ENCODE measurements at regions not wholly inside any gene's neighbourhood (a gene's known extent, or its start where the extent isn't known, plus 50 kb on each side); places are given as distances from the start of the nearest gene placed in this dataset.
"Not testable (repeated sequence)": the region's sequence is repeated elsewhere in the genome, so short reads cannot be mapped to it uniquely, and the experiment has no call there.

DNA sequence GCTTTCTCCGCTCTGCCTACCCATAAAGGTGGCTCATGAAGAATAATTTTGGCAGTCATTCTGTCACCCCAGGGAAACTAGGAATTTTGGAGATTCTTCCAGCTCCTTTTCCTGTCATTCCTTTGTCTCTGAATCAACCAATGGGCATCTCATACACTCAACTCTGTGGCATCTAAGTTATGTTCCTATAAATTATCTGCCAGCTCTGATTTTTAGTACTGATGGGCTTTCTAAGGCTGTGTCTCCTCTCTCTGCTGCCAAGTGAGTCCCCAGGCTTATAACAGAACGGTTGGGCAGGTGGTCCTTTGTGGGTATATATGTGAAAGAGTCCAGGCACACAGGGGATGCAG, 226.8 kb downstream of the NMUR2 start:
- no peaks in the 10 kb centered on the region for H3K4me1 Mint-ChIP-seq (ENCODE audit: low read depth, unreplicated experiment)
- H3K36me3 Mint-ChIP-seq (ENCODE audit: unreplicated experiment): peaks cover 17% of the 10 kb centered on the region
- H3K9me3 Mint-ChIP-seq (ENCODE audit: unreplicated experiment): peaks cover 2% of the 10 kb centered on the region
- H3K27me3 Mint-ChIP-seq (ENCODE audit: unreplicated experiment): peaks cover 2% of the 10 kb centered on the region
- H3K27ac Mint-ChIP-seq (ENCODE audit: unreplicated experiment): peak overlapping the region; percentile 4
- H3K4me3 Mint-ChIP-seq (ENCODE audit: unreplicated experiment): no peak overlapping the region
- no peak for DNase-seq
- TF ChIP-seq, protein P1, sequence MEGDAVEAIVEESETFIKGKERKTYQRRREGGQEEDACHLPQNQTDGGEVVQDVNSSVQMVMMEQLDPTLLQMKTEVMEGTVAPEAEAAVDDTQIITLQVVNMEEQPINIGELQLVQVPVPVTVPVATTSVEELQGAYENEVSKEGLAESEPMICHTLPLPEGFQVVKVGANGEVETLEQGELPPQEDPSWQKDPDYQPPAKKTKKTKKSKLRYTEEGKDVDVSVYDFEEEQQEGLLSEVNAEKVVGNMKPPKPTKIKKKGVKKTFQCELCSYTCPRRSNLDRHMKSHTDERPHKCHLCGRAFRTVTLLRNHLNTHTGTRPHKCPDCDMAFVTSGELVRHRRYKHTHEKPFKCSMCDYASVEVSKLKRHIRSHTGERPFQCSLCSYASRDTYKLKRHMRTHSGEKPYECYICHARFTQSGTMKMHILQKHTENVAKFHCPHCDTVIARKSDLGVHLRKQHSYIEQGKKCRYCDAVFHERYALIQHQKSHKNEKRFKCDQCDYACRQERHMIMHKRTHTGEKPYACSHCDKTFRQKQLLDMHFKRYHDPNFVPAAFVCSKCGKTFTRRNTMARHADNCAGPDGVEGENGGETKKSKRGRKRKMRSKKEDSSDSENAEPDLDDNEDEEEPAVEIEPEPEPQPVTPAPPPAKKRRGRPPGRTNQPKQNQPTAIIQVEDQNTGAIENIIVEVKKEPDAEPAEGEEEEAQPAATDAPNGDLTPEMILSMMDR (IDR thresholded peaks at IDR 0.05; ENCODE audit: partially characterized antibody, unreplicated experiment): no peak

DNA sequence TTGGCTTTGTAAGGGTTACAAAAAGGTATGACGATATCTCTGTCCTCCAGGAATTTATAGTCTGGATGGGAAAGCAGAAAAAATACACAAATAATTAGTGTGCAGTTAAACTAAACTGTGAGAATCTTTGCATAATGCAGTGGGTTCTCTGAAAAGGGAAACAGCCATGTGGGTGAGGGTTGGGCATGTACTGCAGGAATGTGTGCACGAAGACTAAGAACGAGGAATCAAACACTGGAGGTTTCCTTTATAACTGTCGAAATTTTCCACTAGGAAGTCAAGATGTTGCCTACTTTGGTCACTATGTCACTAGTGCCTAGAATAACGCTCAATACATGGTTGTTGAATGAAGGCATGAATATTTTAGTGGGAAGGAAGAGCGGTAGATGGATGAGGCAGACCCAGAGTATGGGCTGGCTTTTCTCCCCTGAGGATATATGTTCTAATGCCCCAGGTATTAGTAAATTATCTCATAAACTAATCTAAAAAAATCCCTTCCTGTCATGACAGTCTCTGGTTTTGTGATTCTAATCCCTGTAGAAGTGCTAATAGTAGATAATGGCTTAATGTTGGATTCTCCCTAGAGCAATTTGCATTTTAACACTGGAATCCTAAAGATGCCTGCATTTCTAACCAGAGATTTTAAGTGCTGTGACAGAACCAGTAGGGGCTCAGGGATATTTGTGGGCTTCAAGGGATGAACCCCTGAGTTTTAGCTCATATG, 227.3 kb downstream of the NMUR2 start:
- H3K27me3 Mint-ChIP-seq (ENCODE audit: unreplicated experiment): peaks cover 2% of the 10 kb centered on the region
- H3K27ac Mint-ChIP-seq (ENCODE audit: unreplicated experiment): no peak overlapping the region
- DNase-seq: no peak
- H3K36me3 Mint-ChIP-seq (ENCODE audit: unreplicated experiment): peaks cover 17% of the 10 kb centered on the region
- H3K4me3 Mint-ChIP-seq (ENCODE audit: unreplicated experiment): no peak overlapping the region
- H3K9me3 Mint-ChIP-seq (ENCODE audit: unreplicated experiment): peaks cover 2% of the 10 kb centered on the region
- TF ChIP-seq, protein P1 (IDR thresholded peaks at IDR 0.05; ENCODE audit: partially characterized antibody, unreplicated experiment): no peak
- no peaks in the 10 kb centered on the region for H3K4me1 Mint-ChIP-seq (ENCODE audit: low read depth, unreplicated experiment)

DNA sequence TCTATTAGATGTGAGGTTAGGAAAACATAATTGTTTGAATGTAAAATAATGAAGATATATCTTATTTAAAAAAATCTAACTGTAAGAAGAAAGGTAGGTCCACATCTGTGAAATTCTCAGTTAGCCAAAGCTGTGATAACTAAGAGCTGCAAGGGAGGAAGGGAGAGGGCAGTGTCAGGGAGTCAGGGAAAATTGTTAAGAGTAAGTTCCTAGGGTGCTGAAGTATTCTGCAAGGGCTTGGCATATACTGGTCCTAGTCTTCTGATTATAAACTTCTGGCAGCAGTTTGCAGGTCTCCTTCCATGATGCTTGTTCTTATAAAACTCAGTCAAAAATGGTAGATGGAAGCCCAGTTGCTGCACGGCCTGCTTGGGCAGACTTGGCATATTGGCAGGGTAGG, 233.2 kb downstream of the NMUR2 start:
- no peaks in the 10 kb centered on the region for H3K9me3 Mint-ChIP-seq (ENCODE audit: unreplicated experiment)
- H3K4me3 Mint-ChIP-seq (ENCODE audit: unreplicated experiment): no peak overlapping the region
- no peak for DNase-seq
- H3K4me1 Mint-ChIP-seq (ENCODE audit: low read depth, unreplicated experiment): no peaks in the 10 kb centered on the region
- H3K36me3 Mint-ChIP-seq (ENCODE audit: unreplicated experiment): no peaks in the 10 kb centered on the region
- no peaks in the 10 kb centered on the region for H3K27me3 Mint-ChIP-seq (ENCODE audit: unreplicated experiment)
- TF ChIP-seq, protein P1 (IDR thresholded peaks at IDR 0.05; ENCODE audit: partially characterized antibody, unreplicated experiment): no peak
- H3K27ac Mint-ChIP-seq (ENCODE audit: unreplicated experiment): no peak overlapping the region

DNA sequence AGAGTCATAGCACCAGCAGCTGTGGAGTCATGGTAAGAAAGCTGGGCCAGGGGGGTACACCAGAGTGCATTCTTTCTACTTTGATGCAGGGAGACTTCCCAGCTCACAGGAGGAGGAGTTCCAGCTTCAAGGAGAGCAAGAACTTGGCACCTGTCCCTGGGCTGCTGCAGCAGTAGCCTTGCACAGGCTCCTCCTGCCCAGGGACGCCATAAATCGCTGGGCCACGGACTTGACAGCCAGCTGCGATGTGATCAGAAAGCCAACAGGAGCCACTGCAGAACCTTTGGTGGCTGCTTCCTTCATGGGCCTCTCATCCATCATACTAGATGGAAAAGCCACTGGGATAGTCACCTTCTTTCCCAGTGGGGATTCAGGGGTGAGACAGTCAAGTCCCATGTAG, 234.7 kb downstream of the NMUR2 start:
- DNase-seq: no peak
- TF ChIP-seq, protein P1 (IDR thresholded peaks at IDR 0.05; ENCODE audit: partially characterized antibody, unreplicated experiment): no peak
- Mint-ChIP-seq H3K36me3 (ENCODE audit: unreplicated experiment) (no peaks in the 10 kb centered on the region), H3K27ac (ENCODE audit: unreplicated experiment) (no peak overlapping the region), H3K4me1 (ENCODE audit: low read depth, unreplicated experiment) (no peaks in the 10 kb centered on the region), H3K4me3 (ENCODE audit: unreplicated experiment) (no peak overlapping the region), H3K9me3 (ENCODE audit: unreplicated experiment) (no peaks in the 10 kb centered on the region), H3K27me3 (ENCODE audit: unreplicated experiment) (no peaks in the 10 kb centered on the region)

- Mint-ChIP-seq H3K36me3 (ENCODE audit: unreplicated experiment) (no peaks in the 10 kb centered on the region), H3K9me3 (ENCODE audit: unreplicated experiment) (no peaks in the 10 kb centered on the region), H3K27me3 (ENCODE audit: unreplicated experiment) (no peaks in the 10 kb centered on the region), H3K27ac (ENCODE audit: unreplicated experiment) (no peak overlapping the region), H3K4me3 (ENCODE audit: unreplicated experiment) (no peak overlapping the region), H3K4me1 (ENCODE audit: low read depth, unreplicated experiment) (no peaks in the 10 kb centered on the region)
- DNase-seq: no peak
- TF ChIP-seq, protein P1 (IDR thresholded peaks at IDR 0.05; ENCODE audit: partially characterized antibody, unreplicated experiment): no peak
Observed at GRCh38 chr5:152164860-152165259, 240.2 kb upstream of the GLRA1 start.

GRCh38 chr5:152159894-152160293, 235.2 kb upstream of the GLRA1 start:
- not testable (repeated sequence) for H3K27me3 Mint-ChIP-seq (ENCODE audit: unreplicated experiment); H3K9me3 Mint-ChIP-seq (ENCODE audit: unreplicated experiment)

GRCh38 chr5:152154452-152154851, 229.8 kb upstream of the GLRA1 start:
- not testable (repeated sequence) for H3K27me3 Mint-ChIP-seq (ENCODE audit: unreplicated experiment); H3K36me3 Mint-ChIP-seq (ENCODE audit: unreplicated experiment)

More at GRCh38 chr5:152159894-152160293, 235.2 kb upstream of the GLRA1 start:
- H3K4me1 Mint-ChIP-seq (ENCODE audit: low read depth, unreplicated experiment); H3K4me3 Mint-ChIP-seq (ENCODE audit: unreplicated experiment); H3K36me3 Mint-ChIP-seq (ENCODE audit: unreplicated experiment); DNase-seq; H3K27ac Mint-ChIP-seq (ENCODE audit: unreplicated experiment): not testable (repeated sequence)

More at GRCh38 chr5:152154452-152154851, 229.8 kb upstream of the GLRA1 start:
- H3K27ac Mint-ChIP-seq (ENCODE audit: unreplicated experiment); H3K9me3 Mint-ChIP-seq (ENCODE audit: unreplicated experiment); H3K4me3 Mint-ChIP-seq (ENCODE audit: unreplicated experiment); DNase-seq: not testable (repeated sequence)
- peaks cover 14% of the 10 kb centered on the region for H3K4me1 Mint-ChIP-seq (ENCODE audit: low read depth, unreplicated experiment)
